Ovary (tissue), 7 donors: ENCODE measurements at regions not wholly inside any gene's neighbourhood (a gene's known extent, or its start where the extent isn't known, plus 50 kb on each side); places are given as distances from the start of the nearest gene placed in this dataset.
"Not testable (repeated sequence)": the region's sequence is repeated elsewhere in the genome, so short reads cannot be mapped to it uniquely, and the experiment has no call there.

Experiments
- DNase-seq, 5 donors: peaks; one replicate each; pipeline ENCODE4 v3.0.0-alpha.2; 2019 to 2020
- H3K27ac ChIP-seq, 2 donors: fragments of 200-600 bp; one replicate each; pipeline versions ENCODE4 v1.5.1 to v1.8.0; 2019 to 2022
- H3K27me3 ChIP-seq: fragments of 200-600 bp; one replicate; pipeline ENCODE4 v1.8.0; 2022
- H3K36me3 ChIP-seq: fragments of 200-600 bp; sonication (generic); one replicate; pipeline ENCODE4 v1.5.1; 2019
- H3K4me1 ChIP-seq: one replicate; pipeline ENCODE4 v1.8.1; 2013; ENCODE audit warnings: mild to moderate bottlenecking, moderate library complexity; ENCODE audit not compliant: insufficient read depth
- H3K4me3 ChIP-seq: fragments of 200-600 bp; sonication (generic); one replicate; pipeline ENCODE4 v1.5.1; 2017
- H3K9me3 ChIP-seq, 2 donors: fragments of 200-600 bp in 1 of 2; sonication (generic) in 1 of 2; one replicate each; pipeline versions ENCODE4 v1.5.1 to v1.8.1; 2013 to 2019; ENCODE audit warnings: mild to moderate bottlenecking in 1 of 2, moderate library complexity in 1 of 2
- CTCF ChIP-seq, 3 donors: fragments of 450-650 bp in 2 of 3; fragments of 200-600 bp in 1 of 3; IDR thresholded peaks; one replicate each; pipeline versions ENCODE4 v1.5.1 to v1.8.0; 2016 to 2022; ENCODE audit warnings: antibody characterized with exemption in 3 of 3, mild to moderate bottlenecking in 1 of 3
- EP300 ChIP-seq: sonication (generic); formaldehyde crosslinking; IDR thresholded peaks from one replicate; pipeline ENCODE4 v1.6.1; 2017; ENCODE audit warnings: antibody characterized with exemption
- POLR2A ChIP-seq: fragments of 450-650 bp; IDR thresholded peaks from one replicate; pipeline ENCODE4 v1.6.1; 2017; ENCODE audit warnings: antibody characterized with exemption, mild to moderate bottlenecking, moderate library complexity
- WGBS, 3 donors: extraction: QIAGEN DNeasy Blood & Tissue Kit in 1 of 3; methylation state at CpG; one replicate each; pipeline versions ENCODE4 v1.1.5 to v1.1.7; 2013 to 2017; 5-methylcytosine and 5-hydroxymethylcytosine counted together
- intact Hi-C, 4 donors: fragments of 100-400 bp; cut with DNase I; formaldehyde crosslinking; loops; one replicate each; pipeline versions ENCODE4 v1.11.0 to v1.15.1; 2022 to 2023
- donor health status: DM: no; HTN: no; CAD: no; lungs with moderate emphysema.
- donor health status: DM: no; HTN: no; CAD: no.
- donor health status: Bipolar disorder and iron deficiency.
- donor health status: DM: no; HTN: no; CAD: no.
- donor health status: DM: yes; HTN: yes; CAD: no.

GRCh38 chr12:114812858-114813761 lies 129.1 kb upstream of the TBX3 start:
- peak in 4 of 5 donors; percentile 32 to 52 (median 44) for DNase-seq
- 11 to 27% (median 12%) methylated on average over 19 of the region's 19 CpGs for WGBS, 3 donors
- H3K27ac ChIP-seq, result peak overlapping the region; percentile 0 to 72

GRCh38 chr12:114812384-114812783 lies 128.4 kb upstream of the TBX3 start:
- Histone ChIP-seq H3K4me1 (peaks cover 3% of the 10 kb centered on the region), H3K27ac (peak overlapping the region in 1 of 2 donors; percentile 72), H3K36me3 (no peaks in the 10 kb centered on the region), H3K4me3 (no peak overlapping the region), H3K9me3 (no peaks in the 10 kb centered on the region), H3K27me3 (no peaks in the 10 kb centered on the region)
- no peak for TF ChIP-seq POLR2A
- no peak for TF ChIP-seq CTCF (IDR thresholded peaks at IDR 0.05)
- TF ChIP-seq EP300, result no peak
- 65 to 85% (median 84%) methylated on average over 4 of the region's 4 CpGs for WGBS, 3 donors
- DNase-seq, result no peak
- intact Hi-C loops, result no loop called here

More at GRCh38 chr12:114812858-114813761, 129.1 kb upstream of the TBX3 start:
- TF ChIP-seq CTCF (IDR thresholded peaks at IDR 0.05) (no peak), POLR2A (no peak), EP300 (no peak)
- no peaks in the 10 kb centered on the region for H3K36me3 ChIP-seq
- intact Hi-C loops, result no loop called here
- no peak overlapping the region for H3K4me3 ChIP-seq
- no peaks in the 10 kb centered on the region for H3K27me3 ChIP-seq
- peaks cover 3% of the 10 kb centered on the region for H3K4me1 ChIP-seq
- no peaks in the 10 kb centered on the region for H3K9me3 ChIP-seq

GRCh38 chr12:114809097-114809496 lies 125.1 kb upstream of the TBX3 start:
- no peak for DNase-seq
- Histone ChIP-seq H3K4me3 (no peak overlapping the region), H3K36me3 (no peaks in the 10 kb centered on the region), H3K4me1 (peaks cover 3% of the 10 kb centered on the region), H3K9me3 (no peaks in the 10 kb centered on the region), H3K27ac (no peak overlapping the region), H3K27me3 (no peaks in the 10 kb centered on the region)
- TF ChIP-seq CTCF (IDR thresholded peaks at IDR 0.05) (no peak), POLR2A (no peak), EP300 (no peak)
- WGBS, 3 donors, result 74 to 82% (median 75%) methylated on average over 5 of the region's 5 CpGs
- intact Hi-C loops, result loop anchor here in 1 of 4 donors (5.0 to 10.0 kb wide), 2 partner anchors 62 to 114 kb away; no protein-coding TSS in a partner anchor

GRCh38 chr12:114801381-114801780 lies 117.4 kb upstream of the TBX3 start:
- H3K4me3 ChIP-seq, DNase-seq, H3K36me3 ChIP-seq, H3K27ac ChIP-seq, H3K9me3 ChIP-seq, H3K4me1 ChIP-seq, H3K27me3 ChIP-seq: not testable (repeated sequence)
- intact Hi-C loops, result loop anchor here in 1 of 4 donors (10.0 kb wide), 1 partner anchor 107 kb away; no protein-coding TSS in a partner anchor
- WGBS, 3 donors, result 89 to 93% (median 91%) methylated on average over 3 of the region's 3 CpGs

GRCh38 chr12:114800566-114800965 lies 116.6 kb upstream of the TBX3 start:
- H3K9me3 ChIP-seq, H3K27ac ChIP-seq, DNase-seq, H3K27me3 ChIP-seq, H3K4me1 ChIP-seq, H3K4me3 ChIP-seq, H3K36me3 ChIP-seq: not testable (repeated sequence)
- intact Hi-C loops, result loop anchor here in 1 of 4 donors (10.0 kb wide), 1 partner anchor 106 kb away; no protein-coding TSS in a partner anchor
- 63 to 76% (median 72%) methylated on average over 8 of the region's 8 CpGs for WGBS, 3 donors
